SK-N-DZ (cell line): ENCODE measurements at regions not wholly inside any gene's neighbourhood (a gene's known extent, or its start where the extent isn't known, plus 50 kb on each side); places are given as distances from the start of the nearest gene placed in this dataset.
A peak's percentile ranks its signal among the peaks of the same experiment; 100 is the strongest.

Experiments
- DNase-seq: peaks from one replicate; pipeline ENCODE4 v3.0.0-alpha.2; 2015; ENCODE audit warnings: low spot score

- DNase-seq, result peak; percentile 2
Observed at GRCh38 chr21:23799376-23799775, 1807.9 kb downstream of the MRPL39 start.

GRCh38 chr21:23792300-23792699 is 1815.0 kb downstream of the MRPL39 start:
- DNase-seq, result no peak

GRCh38 chr21:23789864-23790263 is 1817.4 kb downstream of the MRPL39 start:
- DNase-seq, result no peak

- DNase-seq, result no peak
Observed at GRCh38 chr21:23780326-23780725, 1827.0 kb downstream of the MRPL39 start.

GRCh38 chr21:23743821-23744220 is 1863.5 kb downstream of the MRPL39 start:
- DNase-seq, result no peak

- no peak for DNase-seq
Observed at GRCh38 chr21:23740463-23740862, 1866.8 kb downstream of the MRPL39 start.

GRCh38 chr21:23732776-23733175 is 1874.5 kb downstream of the MRPL39 start:
- no peak for DNase-seq

- no peak for DNase-seq
Observed at GRCh38 chr21:23729331-23729730, 1878.0 kb downstream of the MRPL39 start.

- no peak for DNase-seq
Observed at GRCh38 chr21:23725576-23725975, 1881.7 kb downstream of the MRPL39 start.

- DNase-seq, result no peak
Observed at GRCh38 chr21:23718446-23719285, 1888.6 kb downstream of the MRPL39 start.

GRCh38 chr21:23712166-23712565 is 1895.1 kb downstream of the MRPL39 start:
- DNase-seq, result no peak

GRCh38 chr21:23706431-23706830 is 1900.8 kb downstream of the MRPL39 start:
- DNase-seq, result no peak

- no peak for DNase-seq
Observed at GRCh38 chr21:23699402-23699801, 1907.9 kb downstream of the MRPL39 start.

GRCh38 chr21:23698619-23699018 is 1908.7 kb downstream of the MRPL39 start:
- no peak for DNase-seq

- DNase-seq, result no peak
Observed at GRCh38 chr21:23695443-23695842, 1911.8 kb downstream of the MRPL39 start.

- peak; percentile 2 for DNase-seq
Observed at GRCh38 chr21:23694390-23694789, 1912.9 kb downstream of the MRPL39 start.

- DNase-seq, result no peak
Observed at GRCh38 chr21:23690316-23690715, 1917.0 kb downstream of the MRPL39 start.

GRCh38 chr21:23686737-23687523 is 1920.4 kb downstream of the MRPL39 start:
- no peak for DNase-seq

GRCh38 chr21:23684431-23684830 is 1922.8 kb downstream of the MRPL39 start:
- no peak for DNase-seq

GRCh38 chr21:23664193-23664694 is 1943.0 kb downstream of the MRPL39 start:
- no peak for DNase-seq

GRCh38 chr21:23660560-23660959 is 1946.7 kb downstream of the MRPL39 start:
- no peak for DNase-seq

- no peak for DNase-seq
Observed at GRCh38 chr21:23644768-23645167, 1962.5 kb downstream of the MRPL39 start.

GRCh38 chr21:23639721-23640120 is 1967.6 kb downstream of the MRPL39 start:
- no peak for DNase-seq
